SJCRH30 (cell line): ENCODE measurements at regions not wholly inside any gene's neighbourhood (a gene's known extent, or its start where the extent isn't known, plus 50 kb on each side); places are given as distances from the start of the nearest gene placed in this dataset.
"Not testable (repeated sequence)": the region's sequence is repeated elsewhere in the genome, so short reads cannot be mapped to it uniquely, and the experiment has no call there.

ENCODE experiments used
- DNase-seq, 2 experiments: peaks; one replicate each; pipeline ENCODE4 v3.0.0-alpha.2; 2015 to 2020
- H3K27ac ChIP-seq: fragments of 250-450 bp; sonication (Bioruptor Pico); 2 replicates; pipeline ENCODE4 v1.5.1; 2020; ENCODE audit warnings: mild to moderate bottlenecking, moderate library complexity
- H3K27me3 ChIP-seq: fragments of 250-450 bp; sonication (Bioruptor Pico); 2 replicates; pipeline ENCODE4 v1.5.1; 2020; ENCODE audit warnings: mild to moderate bottlenecking, moderate library complexity
- H3K36me3 ChIP-seq: fragments of 250-450 bp; sonication (Bioruptor Pico); 2 replicates; pipeline ENCODE4 v1.5.1; 2020; ENCODE audit warnings: mild to moderate bottlenecking, moderate library complexity
- H3K4me1 ChIP-seq: fragments of 250-450 bp; sonication (Bioruptor Pico); 2 replicates; pipeline ENCODE4 v1.5.1; 2020; ENCODE audit warnings: mild to moderate bottlenecking, moderate library complexity
- H3K4me3 ChIP-seq: fragments of 250-450 bp; sonication (Bioruptor Pico); 2 replicates; pipeline ENCODE4 v1.5.1; 2020; ENCODE audit warnings: mild to moderate bottlenecking, moderate library complexity
- H3K9me3 ChIP-seq: fragments of 250-450 bp; sonication (Bioruptor Pico); replicated peaks from 2 replicates; pipeline ENCODE4 v1.5.1; 2020; ENCODE audit warnings: mild to moderate bottlenecking, moderate library complexity

DNA sequence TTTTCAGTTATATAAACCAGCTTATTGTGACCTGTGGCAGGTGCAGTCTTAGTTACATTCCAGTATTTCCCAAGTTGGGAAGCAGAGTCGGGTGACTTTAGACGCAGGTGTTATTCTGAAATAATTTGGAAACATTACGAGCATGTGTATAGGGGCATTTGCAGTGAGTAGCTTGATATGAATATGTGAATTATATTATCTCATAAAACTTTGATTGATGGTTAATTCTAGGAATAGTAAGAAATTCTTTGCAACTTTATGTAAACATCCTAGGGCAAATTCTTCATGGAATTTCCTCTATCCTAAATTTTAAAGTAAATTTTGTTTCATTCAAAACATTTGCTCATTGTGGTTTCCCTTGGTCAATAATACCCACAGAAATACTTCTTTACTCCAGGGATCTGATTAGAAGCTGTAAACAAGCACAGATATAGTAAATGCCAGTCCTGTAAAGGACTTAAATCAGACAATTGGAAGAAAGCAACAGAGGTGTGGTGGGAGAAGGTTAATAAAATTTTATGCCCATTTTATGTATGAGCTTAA lies 580.6 kb upstream of the CDH2 start:
- no peak for DNase-seq
- H3K4me1 ChIP-seq = no peaks in the 10 kb centered on the region
- H3K27me3 ChIP-seq = no peaks in the 10 kb centered on the region
- no peaks in the 10 kb centered on the region for H3K9me3 ChIP-seq
- no peaks in the 10 kb centered on the region for H3K36me3 ChIP-seq
- H3K4me3 ChIP-seq = no peak overlapping the region
- H3K27ac ChIP-seq = no peak overlapping the region

GRCh38 chr18:28743115-28743514 lies 566.2 kb upstream of the CDH2 start:
- no peak overlapping the region for H3K27ac ChIP-seq
- no peaks in the 10 kb centered on the region for H3K4me1 ChIP-seq
- H3K9me3 ChIP-seq = no peaks in the 10 kb centered on the region
- DNase-seq = no peak
- no peak overlapping the region for H3K4me3 ChIP-seq
- H3K27me3 ChIP-seq = no peaks in the 10 kb centered on the region
- H3K36me3 ChIP-seq = no peaks in the 10 kb centered on the region

GRCh38 chr18:28740575-28740974 lies 563.6 kb upstream of the CDH2 start:
- DNase-seq = no peak
- no peaks in the 10 kb centered on the region for H3K4me1 ChIP-seq
- no peaks in the 10 kb centered on the region for H3K27me3 ChIP-seq
- H3K4me3 ChIP-seq = no peak overlapping the region
- no peaks in the 10 kb centered on the region for H3K36me3 ChIP-seq
- H3K27ac ChIP-seq = no peak overlapping the region
- H3K9me3 ChIP-seq = no peaks in the 10 kb centered on the region

DNA sequence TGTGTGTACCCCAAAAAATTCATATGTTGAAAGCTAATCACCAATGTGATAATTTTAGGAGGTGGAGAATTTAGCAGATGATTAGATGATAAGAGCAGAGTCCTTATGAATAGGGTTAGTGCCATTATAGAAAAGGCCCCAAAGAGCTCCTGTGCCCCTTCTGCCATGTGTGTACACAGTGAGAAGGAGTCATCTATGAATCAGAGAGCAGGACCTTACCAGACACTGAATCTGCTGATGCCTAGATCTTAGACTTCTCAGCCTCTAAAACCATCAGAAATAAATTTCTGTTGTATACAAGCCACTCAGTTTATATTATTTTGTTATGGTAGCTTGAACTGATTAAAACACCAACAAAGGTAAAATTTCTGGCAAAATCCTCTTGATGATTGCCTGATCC lies 560.0 kb upstream of the CDH2 start:
- DNase-seq = no peak
- Histone ChIP-seq H3K27ac (no peak overlapping the region), H3K4me3 (no peak overlapping the region), H3K9me3 (no peaks in the 10 kb centered on the region), H3K4me1 (no peaks in the 10 kb centered on the region), H3K36me3 (no peaks in the 10 kb centered on the region), H3K27me3 (no peaks in the 10 kb centered on the region)

DNA sequence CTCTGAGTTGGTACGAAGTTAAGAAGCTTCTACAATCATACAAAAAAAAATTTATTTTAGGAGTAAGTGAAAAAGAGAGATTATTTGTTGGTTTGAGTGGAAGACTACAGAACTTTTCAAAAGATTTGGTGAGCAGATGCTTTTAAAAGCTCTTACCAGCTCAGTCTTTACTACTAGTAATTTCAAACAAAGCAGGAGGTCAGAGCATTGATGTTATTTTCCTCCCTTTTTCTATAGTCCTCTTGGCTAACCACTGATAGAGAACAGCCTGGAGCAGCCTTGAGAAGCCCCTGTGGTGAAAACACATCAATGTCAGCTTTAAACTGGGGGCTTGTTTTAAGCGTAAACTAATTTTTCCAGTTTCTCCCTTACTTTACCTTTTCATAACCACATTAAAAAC lies 559.3 kb upstream of the CDH2 start:
- Histone ChIP-seq H3K4me3 (no peak overlapping the region), H3K27me3 (no peaks in the 10 kb centered on the region), H3K27ac (no peak overlapping the region), H3K36me3 (no peaks in the 10 kb centered on the region), H3K4me1 (no peaks in the 10 kb centered on the region), H3K9me3 (no peaks in the 10 kb centered on the region)
- no peak for DNase-seq

DNA sequence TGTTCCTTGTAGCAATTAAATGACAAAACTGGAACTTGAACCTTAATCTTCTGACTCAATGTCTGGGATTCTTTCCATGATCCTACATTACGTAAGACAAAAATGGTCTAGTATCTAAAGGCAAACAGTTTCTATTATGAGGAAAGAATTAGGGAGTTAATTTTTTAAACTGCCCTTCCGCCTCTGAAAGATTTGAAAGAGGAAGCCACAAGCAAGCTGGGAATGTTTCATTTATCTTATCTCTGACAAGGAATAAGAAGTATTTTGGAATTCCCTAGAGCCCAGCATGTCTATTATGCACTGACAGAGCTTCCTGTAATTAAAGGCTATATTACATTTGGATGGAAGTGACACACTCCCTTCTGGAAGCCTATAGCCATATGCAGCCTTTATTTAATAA lies 558.8 kb upstream of the CDH2 start:
- Histone ChIP-seq H3K4me3 (no peak overlapping the region), H3K36me3 (no peaks in the 10 kb centered on the region), H3K27me3 (no peaks in the 10 kb centered on the region), H3K4me1 (no peaks in the 10 kb centered on the region), H3K27ac (no peak overlapping the region), H3K9me3 (no peaks in the 10 kb centered on the region)
- DNase-seq = no peak

DNA sequence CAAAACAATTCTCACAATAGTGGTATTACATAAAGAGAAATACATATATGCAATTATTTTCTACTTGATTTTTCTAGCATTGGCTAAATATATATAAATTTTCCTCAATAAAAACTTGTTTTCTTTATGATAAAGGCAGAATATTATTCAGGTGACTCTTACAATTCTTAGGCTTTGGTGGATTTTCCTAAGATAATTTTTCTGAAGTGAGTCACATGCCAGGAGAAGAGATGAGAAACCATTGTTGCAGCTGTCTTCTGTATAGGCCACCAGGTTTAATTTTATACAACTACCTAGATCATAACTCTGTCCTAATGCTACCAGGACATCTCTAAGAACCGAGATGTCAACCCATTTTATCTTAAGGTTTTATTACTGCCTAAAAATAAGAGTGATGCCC lies 552.4 kb upstream of the CDH2 start:
- H3K27me3 ChIP-seq = no peaks in the 10 kb centered on the region
- H3K36me3 ChIP-seq = no peaks in the 10 kb centered on the region
- no peak for DNase-seq
- no peak overlapping the region for H3K4me3 ChIP-seq
- no peaks in the 10 kb centered on the region for H3K9me3 ChIP-seq
- H3K4me1 ChIP-seq = no peaks in the 10 kb centered on the region
- no peak overlapping the region for H3K27ac ChIP-seq

GRCh38 chr18:28728891-28729290 lies 552.0 kb upstream of the CDH2 start:
- Histone ChIP-seq H3K4me3 (no peak overlapping the region), H3K27me3 (no peaks in the 10 kb centered on the region), H3K9me3 (no peaks in the 10 kb centered on the region), H3K4me1 (no peaks in the 10 kb centered on the region), H3K27ac (no peak overlapping the region), H3K36me3 (no peaks in the 10 kb centered on the region)
- DNase-seq = no peak

DNA sequence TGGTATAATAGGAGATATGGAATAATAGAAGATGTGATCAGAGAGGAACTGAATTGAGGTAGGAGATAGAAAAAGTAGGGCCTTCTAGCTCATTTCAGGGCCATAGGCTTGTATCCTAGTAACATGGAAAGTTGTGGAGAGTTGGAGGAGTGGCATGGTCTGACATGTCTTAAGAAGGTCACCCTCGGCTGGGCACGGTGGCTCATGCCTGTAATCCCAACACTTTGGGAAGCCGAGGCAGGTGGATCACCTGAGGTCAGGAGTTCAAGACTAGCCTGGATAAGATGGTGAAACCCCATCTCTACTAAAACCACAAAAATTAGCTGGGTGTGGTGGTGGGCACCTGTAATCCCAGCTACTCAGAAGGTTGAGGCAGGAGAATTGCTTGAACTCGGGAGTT lies 550.3 kb upstream of the CDH2 start:
- DNase-seq, H3K36me3 ChIP-seq, H3K27ac ChIP-seq, H3K9me3 ChIP-seq, H3K4me3 ChIP-seq, H3K27me3 ChIP-seq, H3K4me1 ChIP-seq: not testable (repeated sequence)

GRCh38 chr18:28725876-28726275 lies 548.9 kb upstream of the CDH2 start:
- H3K36me3 ChIP-seq = no peaks in the 10 kb centered on the region
- DNase-seq = peak in 1 of 2 experiments; percentile 0
- H3K27ac ChIP-seq = no peak overlapping the region
- H3K27me3 ChIP-seq = no peaks in the 10 kb centered on the region
- no peak overlapping the region for H3K4me3 ChIP-seq
- H3K9me3 ChIP-seq = no peaks in the 10 kb centered on the region
- no peaks in the 10 kb centered on the region for H3K4me1 ChIP-seq

DNA sequence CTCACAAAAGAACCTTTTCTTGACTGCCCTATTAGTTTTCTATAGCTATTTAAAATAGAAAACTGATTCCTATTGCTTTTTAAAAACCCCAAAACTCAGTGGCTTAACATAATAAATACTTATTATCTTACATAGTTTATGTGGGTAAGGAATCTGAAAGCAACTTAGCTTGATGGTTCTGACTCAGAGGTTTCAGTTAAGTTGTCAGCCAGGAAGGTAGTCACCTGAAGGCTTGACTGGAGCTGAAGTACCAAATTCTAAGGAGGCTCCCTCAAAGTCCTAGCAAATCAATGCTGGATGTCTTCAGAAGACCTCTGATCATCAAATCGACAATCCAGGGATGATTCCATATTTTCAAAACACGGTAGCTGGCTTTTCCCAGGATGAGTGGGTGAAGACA lies 546.6 kb upstream of the CDH2 start:
- Histone ChIP-seq H3K36me3 (no peaks in the 10 kb centered on the region), H3K9me3 (no peaks in the 10 kb centered on the region), H3K4me3 (no peak overlapping the region), H3K4me1 (no peaks in the 10 kb centered on the region), H3K27ac (no peak overlapping the region), H3K27me3 (no peaks in the 10 kb centered on the region)
- no peak for DNase-seq

- no peak for DNase-seq
- Histone ChIP-seq H3K4me1 (no peaks in the 10 kb centered on the region), H3K9me3 (no peaks in the 10 kb centered on the region), H3K4me3 (no peak overlapping the region), H3K27me3 (no peaks in the 10 kb centered on the region), H3K36me3 (no peaks in the 10 kb centered on the region), H3K27ac (no peak overlapping the region)
Observed at GRCh38 chr18:28718696-28719095, 541.8 kb upstream of the CDH2 start.

DNA sequence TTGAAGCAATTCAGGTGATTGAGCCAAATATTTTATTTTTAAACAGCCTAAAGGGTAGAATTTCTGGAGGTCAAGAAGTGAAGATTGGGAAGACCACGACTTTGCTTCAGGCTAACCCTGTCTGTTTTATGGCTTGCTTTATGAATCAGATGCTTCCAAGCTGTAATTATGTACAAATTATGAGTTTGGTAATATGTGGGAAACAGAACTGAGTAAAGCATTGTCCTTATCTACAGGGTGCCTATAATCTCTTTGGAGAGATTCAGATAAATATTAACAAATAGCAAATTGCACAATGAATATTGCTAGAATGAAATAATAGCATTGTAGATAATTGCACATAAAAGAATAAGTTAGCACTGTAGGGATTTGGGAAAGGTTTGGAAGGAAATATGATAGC lies 539.4 kb upstream of the CDH2 start:
- no peaks in the 10 kb centered on the region for H3K36me3 ChIP-seq
- H3K4me1 ChIP-seq = no peaks in the 10 kb centered on the region
- H3K27me3 ChIP-seq = no peaks in the 10 kb centered on the region
- DNase-seq = no peak
- H3K4me3 ChIP-seq = no peak overlapping the region
- no peaks in the 10 kb centered on the region for H3K9me3 ChIP-seq
- no peak overlapping the region for H3K27ac ChIP-seq

- no peaks in the 10 kb centered on the region for H3K9me3 ChIP-seq
- no peaks in the 10 kb centered on the region for H3K4me1 ChIP-seq
- DNase-seq = no peak
- no peak overlapping the region for H3K4me3 ChIP-seq
- H3K27me3 ChIP-seq = no peaks in the 10 kb centered on the region
- no peak overlapping the region for H3K27ac ChIP-seq
- no peaks in the 10 kb centered on the region for H3K36me3 ChIP-seq
Observed at GRCh38 chr18:28715206-28715605, 538.3 kb upstream of the CDH2 start.

GRCh38 chr18:28714498-28714897 lies 537.6 kb upstream of the CDH2 start:
- H3K27ac ChIP-seq = no peak overlapping the region
- no peaks in the 10 kb centered on the region for H3K27me3 ChIP-seq
- no peaks in the 10 kb centered on the region for H3K9me3 ChIP-seq
- H3K4me1 ChIP-seq = no peaks in the 10 kb centered on the region
- no peak overlapping the region for H3K4me3 ChIP-seq
- no peaks in the 10 kb centered on the region for H3K36me3 ChIP-seq
- no peak for DNase-seq

- no peaks in the 10 kb centered on the region for H3K4me1 ChIP-seq
- no peak for DNase-seq
- H3K36me3 ChIP-seq = no peaks in the 10 kb centered on the region
- no peak overlapping the region for H3K27ac ChIP-seq
- no peaks in the 10 kb centered on the region for H3K9me3 ChIP-seq
- H3K27me3 ChIP-seq = no peaks in the 10 kb centered on the region
- no peak overlapping the region for H3K4me3 ChIP-seq
Observed at GRCh38 chr18:28712796-28713425, 536.0 kb upstream of the CDH2 start.
